CD4-positive, alpha-beta T cell (primary cell): ENCODE measurements at regions not wholly inside any gene's neighbourhood (a gene's known extent, or its start where the extent isn't known, plus 50 kb on each side); places are given as distances from the start of the nearest gene placed in this dataset.
A peak's percentile ranks its signal among the peaks of the same experiment; 100 is the strongest.
"Not testable (repeated sequence)": the region's sequence is repeated elsewhere in the genome, so short reads cannot be mapped to it uniquely, and the experiment has no call there.

ENCODE experiments used
- ATAC-seq: fragments of 200-7000 bp; cut with Tn5 transposase; one replicate; pipeline ENCODE4 v1.10.0; 2022; ENCODE audit warnings: mild to moderate bottlenecking; ENCODE audit not compliant: poor library complexity
- CTCF ChIA-PET: fragments of 350-600 bp; sonication (Branson Sonifier 250); formaldehyde crosslinking; loops from one replicate; lab custom pipeline; 2021; ENCODE audit warnings: antibody characterized with exemption, inconsistent platforms; lab: Charles Lee
- POLR2A ChIA-PET: fragments of 350-600 bp; sonication (Branson Sonifier 250); formaldehyde crosslinking; loops from one replicate; lab custom pipeline; 2021; ENCODE audit warnings: antibody characterized with exemption, inconsistent platforms; lab: Charles Lee
- DNase-seq, 14 experiments: peaks; one replicate each; pipeline ENCODE4 v3.0.0-alpha.2; 2013 to 2020; ENCODE audit warnings: mixed read lengths in 2 of 14
- H3K27ac ChIP-seq, 2 donors: one replicate each; pipeline versions ENCODE4 v1.5.1 to v1.7.0; 2013; ENCODE audit warnings: low read length in 2 of 2, low read depth in 1 of 2, mild to moderate bottlenecking in 1 of 2
- H3K27me3 ChIP-seq, 2 experiments: 1 replicate in 1 of 2; 2 replicates in 1 of 2; pipeline versions ENCODE4 v1.6.1 to v1.7.0; 2013; ENCODE audit warnings: low read length in 2 of 2, control low read depth in 1 of 2, mild to moderate bottlenecking in 1 of 2, moderate library complexity in 1 of 2; ENCODE audit not compliant: insufficient read depth in 2 of 2, control insufficient read depth in 1 of 2
- H3K36me3 ChIP-seq: one replicate; pipeline ENCODE4 v1.6.1; 2013; ENCODE audit warnings: low read length, control low read depth; ENCODE audit not compliant: insufficient read depth
- H3K4me1 ChIP-seq: one replicate; pipeline ENCODE4 v1.6.1; 2013; ENCODE audit warnings: low read length, control low read depth; ENCODE audit not compliant: insufficient read depth
- H3K4me3 ChIP-seq: one replicate; pipeline ENCODE4 v1.5.1; 2013; ENCODE audit warnings: mild to moderate bottlenecking, low read length, moderate library complexity
- H3K9me3 ChIP-seq, 2 experiments: 1 replicate in 1 of 2; 2 replicates in 1 of 2; pipeline versions ENCODE4 v1.6.1 to v1.7.0; 2013; ENCODE audit warnings: low read length in 2 of 2, mild to moderate bottlenecking in 2 of 2, control low read depth in 1 of 2, moderate library complexity in 1 of 2; ENCODE audit not compliant: control insufficient read depth in 1 of 2, insufficient read depth in 1 of 2
- H3K27ac Mint-ChIP-seq: one replicate; pipeline ENCODE4 v1.8.0; 2020; ENCODE audit warnings: mixed read lengths
- H3K27me3 Mint-ChIP-seq: one replicate; pipeline ENCODE4 v1.8.0; 2021; ENCODE audit warnings: mixed read lengths
- H3K36me3 Mint-ChIP-seq: one replicate; pipeline ENCODE4 v1.8.0; 2021; ENCODE audit warnings: low read depth, mixed read lengths
- H3K4me1 Mint-ChIP-seq: one replicate; pipeline ENCODE4 v1.8.0; 2021; ENCODE audit warnings: low read depth, mixed read lengths
- H3K4me3 Mint-ChIP-seq: one replicate; pipeline ENCODE4 v1.8.0; 2020; ENCODE audit warnings: mild to moderate bottlenecking, mixed read lengths
- H3K9me3 Mint-ChIP-seq: one replicate; pipeline ENCODE4 v1.8.0; 2020; ENCODE audit warnings: mixed read lengths
- CTCF ChIP-seq: fragments of 200-600 bp; IDR thresholded peaks from one replicate; pipeline ENCODE4 v1.8.0; 2022; ENCODE audit warnings: antibody characterized with exemption, mild to moderate bottlenecking
- intact Hi-C, 2 experiments: fragments of 100-400 bp; cut with DNase I in 1 of 2; cut with micrococcal nuclease in 1 of 2; formaldehyde crosslinking; loops; one replicate each; pipeline versions ENCODE4 v1.15.1 to v1.9.0; 2023 to 2025; cut with DNase I, micrococcal nuclease

GRCh38 chr1:196152086-196152485 is 456.2 kb downstream of the KCNT2 start:
- TF ChIP-seq CTCF: no peak
- no peak for ATAC-seq
- no peaks in the 10 kb centered on the region for H3K9me3 ChIP-seq

GRCh38 chr1:196148367-196148970 is 459.8 kb downstream of the KCNT2 start:
- Histone ChIP-seq H3K4me1 (no peaks in the 10 kb centered on the region), H3K4me3 (no peak overlapping the region), H3K36me3 (no peaks in the 10 kb centered on the region), H3K27ac (no peak overlapping the region), H3K9me3 (no peaks in the 10 kb centered on the region), H3K27me3 (no peaks in the 10 kb centered on the region)
- no peak overlapping the region for H3K27ac Mint-ChIP-seq
- ChIA-PET CTCF (interaction anchor here (1.7 kb wide), 1 partner anchor 512 kb away, joined by 3 read pairs; no protein-coding TSS in a partner anchor), POLR2A (interaction anchor here (1.0 kb wide), 1 partner anchor 13 kb away, joined by 3 read pairs; no protein-coding TSS in a partner anchor)
- no peak overlapping the region for H3K4me3 Mint-ChIP-seq
- no peak for ATAC-seq
- H3K36me3 Mint-ChIP-seq: no peaks in the 10 kb centered on the region
- H3K27me3 Mint-ChIP-seq: no peaks in the 10 kb centered on the region
- no peaks in the 10 kb centered on the region for H3K9me3 Mint-ChIP-seq
- intact Hi-C loops: loop anchor here (1.0 to 2.0 kb wide), 2 partner anchors 512 to 513 kb away; no protein-coding TSS in a partner anchor
- peak; percentile 55 for TF ChIP-seq CTCF
- no peaks in the 10 kb centered on the region for H3K4me1 Mint-ChIP-seq
- DNase-seq: peak in 3 of 14 experiments; percentile 19 to 36 (median 21)

More at GRCh38 chr1:196152086-196152485, 456.2 kb downstream of the KCNT2 start:
- no peak overlapping the region for H3K27ac ChIP-seq
- H3K36me3 ChIP-seq: no peaks in the 10 kb centered on the region
- no peaks in the 10 kb centered on the region for H3K27me3 ChIP-seq
- H3K4me3 ChIP-seq: no peak overlapping the region
- Mint-ChIP-seq H3K36me3 (no peaks in the 10 kb centered on the region), H3K27ac (no peak overlapping the region), H3K27me3 (no peaks in the 10 kb centered on the region), H3K4me3 (no peak overlapping the region), H3K9me3 (no peaks in the 10 kb centered on the region), H3K4me1 (no peaks in the 10 kb centered on the region)
- H3K4me1 ChIP-seq: no peaks in the 10 kb centered on the region
- ChIA-PET CTCF (no interaction called here), POLR2A (no interaction called here)
- DNase-seq: no peak
- intact Hi-C loops: no loop called here

GRCh38 chr1:196147530-196147929 is 460.7 kb downstream of the KCNT2 start:
- Histone ChIP-seq H3K4me3 (no peak overlapping the region), H3K36me3 (no peaks in the 10 kb centered on the region), H3K4me1 (no peaks in the 10 kb centered on the region), H3K9me3 (no peaks in the 10 kb centered on the region), H3K27me3 (no peaks in the 10 kb centered on the region), H3K27ac (no peak overlapping the region)
- ChIA-PET POLR2A (no interaction called here), CTCF (interaction anchor here (1.7 kb wide), 1 partner anchor 513 kb away, joined by 3 read pairs; no protein-coding TSS in a partner anchor)
- Mint-ChIP-seq H3K36me3 (no peaks in the 10 kb centered on the region), H3K4me3 (no peak overlapping the region), H3K27ac (no peak overlapping the region), H3K9me3 (no peaks in the 10 kb centered on the region), H3K27me3 (no peaks in the 10 kb centered on the region), H3K4me1 (no peaks in the 10 kb centered on the region)
- intact Hi-C loops: no loop called here
- no peak for TF ChIP-seq CTCF
- DNase-seq (no peak), ATAC-seq (no peak)

GRCh38 chr1:196145151-196145550 is 463.1 kb downstream of the KCNT2 start:
- H3K36me3 Mint-ChIP-seq, CTCF ChIA-PET, H3K9me3 Mint-ChIP-seq, H3K9me3 ChIP-seq, H3K4me1 Mint-ChIP-seq, ATAC-seq, H3K27ac ChIP-seq, H3K4me3 ChIP-seq, H3K27me3 ChIP-seq, intact Hi-C loops, DNase-seq, H3K4me3 Mint-ChIP-seq, POLR2A ChIA-PET, H3K4me1 ChIP-seq, H3K36me3 ChIP-seq, H3K27ac Mint-ChIP-seq, H3K27me3 Mint-ChIP-seq: not testable (repeated sequence)
